Iris pigment epithelial cell (primary cell): ENCODE measurements at regions not wholly inside any gene's neighbourhood (a gene's known extent, or its start where the extent isn't known, plus 50 kb on each side); places are given as distances from the start of the nearest gene placed in this dataset.
"Not testable (repeated sequence)": the region's sequence is repeated elsewhere in the genome, so short reads cannot be mapped to it uniquely, and the experiment has no call there.

Source experiments
- DNase-seq: peaks from one replicate; pipeline ENCODE4 v3.0.0-alpha.2; 2011; ENCODE audit warnings: low read depth

GRCh38 chrX:52261125-52261462 is 76.4 kb downstream of the MAGED4 start:
- DNase-seq: no peak

- peak; percentile 90 for DNase-seq
These were observed 76.9 kb downstream of the MAGED4 start for GRCh38 chrX:52261463-52262194.

GRCh38 chrX:52262195-52262546 is 77.5 kb downstream of the MAGED4 start:
- no peak for DNase-seq

- DNase-seq: no peak
These were observed 78.7 kb downstream of the MAGED4 start for GRCh38 chrX:52263417-52263816.

- DNase-seq: no peak
These were observed 81.0 kb downstream of the MAGED4 start for GRCh38 chrX:52265713-52266112.

GRCh38 chrX:52268502-52268901 is 83.8 kb downstream of the MAGED4 start:
- not testable (repeated sequence) for DNase-seq

GRCh38 chrX:52270453-52271116 is 85.9 kb downstream of the MAGED4 start:
- no peak for DNase-seq

- peak; percentile 6 for DNase-seq
These were observed 86.5 kb downstream of the MAGED4 start for GRCh38 chrX:52271206-52271605.

- no peak for DNase-seq
These were observed 91.2 kb upstream of the XAGE2 start for GRCh38 chrX:52277666-52278065.

GRCh38 chrX:52280812-52281211 is 88.0 kb upstream of the XAGE2 start:
- DNase-seq: no peak

GRCh38 chrX:52284865-52285264 is 84.0 kb upstream of the XAGE2 start:
- DNase-seq: no peak

- not testable (repeated sequence) for DNase-seq
These were observed 69.9 kb upstream of the XAGE2 start for GRCh38 chrX:52298968-52299367.

- not testable (repeated sequence) for DNase-seq
These were observed 60.3 kb upstream of the XAGE2 start for GRCh38 chrX:52308532-52308931.
